Retinal pigment epithelial cell (primary cell): ENCODE measurements at regions not wholly inside any gene's neighbourhood (a gene's known extent, or its start where the extent isn't known, plus 50 kb on each side); places are given as distances from the start of the nearest gene placed in this dataset.

Experiments used
- DNase-seq: peaks from one replicate; pipeline ENCODE4 v3.0.0-alpha.2; 2010; ENCODE audit warnings: low read depth
- H3K4me3 ChIP-seq: 2 replicates; pipeline ENCODE4 v1.5.1; 2011; ENCODE audit warnings: mild to moderate bottlenecking, low read length, control low read depth, moderate library complexity
- TF ChIP-seq, protein P1 (sequence below): conservative IDR thresholded peaks from 2 replicates; pipeline ENCODE4 v1.5.1; 2011; ENCODE audit warnings: low read depth, low read length, control low read depth, inconsistent platforms

DNA sequence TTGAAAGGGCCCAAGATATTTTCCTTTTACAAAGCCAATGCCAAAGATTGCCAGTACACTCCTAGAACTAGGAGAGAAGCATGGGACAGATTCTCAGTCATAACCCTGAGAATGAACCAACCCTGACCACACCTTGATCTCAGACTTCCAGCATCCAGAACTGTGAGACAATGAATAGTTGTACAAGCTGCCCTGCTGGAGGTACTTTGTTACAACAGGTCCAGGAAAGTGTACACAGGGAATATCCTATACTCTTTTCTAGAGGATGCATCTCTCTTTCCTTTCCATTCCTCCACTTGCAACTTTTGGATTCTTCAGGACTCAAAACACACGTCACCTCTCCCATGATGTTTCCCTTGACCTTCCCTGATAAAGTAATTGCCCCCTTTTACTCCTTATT, 325.7 kb downstream of the RFC3 start:
- DNase-seq: no peak
- TF ChIP-seq, protein P1, sequence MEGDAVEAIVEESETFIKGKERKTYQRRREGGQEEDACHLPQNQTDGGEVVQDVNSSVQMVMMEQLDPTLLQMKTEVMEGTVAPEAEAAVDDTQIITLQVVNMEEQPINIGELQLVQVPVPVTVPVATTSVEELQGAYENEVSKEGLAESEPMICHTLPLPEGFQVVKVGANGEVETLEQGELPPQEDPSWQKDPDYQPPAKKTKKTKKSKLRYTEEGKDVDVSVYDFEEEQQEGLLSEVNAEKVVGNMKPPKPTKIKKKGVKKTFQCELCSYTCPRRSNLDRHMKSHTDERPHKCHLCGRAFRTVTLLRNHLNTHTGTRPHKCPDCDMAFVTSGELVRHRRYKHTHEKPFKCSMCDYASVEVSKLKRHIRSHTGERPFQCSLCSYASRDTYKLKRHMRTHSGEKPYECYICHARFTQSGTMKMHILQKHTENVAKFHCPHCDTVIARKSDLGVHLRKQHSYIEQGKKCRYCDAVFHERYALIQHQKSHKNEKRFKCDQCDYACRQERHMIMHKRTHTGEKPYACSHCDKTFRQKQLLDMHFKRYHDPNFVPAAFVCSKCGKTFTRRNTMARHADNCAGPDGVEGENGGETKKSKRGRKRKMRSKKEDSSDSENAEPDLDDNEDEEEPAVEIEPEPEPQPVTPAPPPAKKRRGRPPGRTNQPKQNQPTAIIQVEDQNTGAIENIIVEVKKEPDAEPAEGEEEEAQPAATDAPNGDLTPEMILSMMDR: no peak
- no peak overlapping the region for H3K4me3 ChIP-seq

DNA sequence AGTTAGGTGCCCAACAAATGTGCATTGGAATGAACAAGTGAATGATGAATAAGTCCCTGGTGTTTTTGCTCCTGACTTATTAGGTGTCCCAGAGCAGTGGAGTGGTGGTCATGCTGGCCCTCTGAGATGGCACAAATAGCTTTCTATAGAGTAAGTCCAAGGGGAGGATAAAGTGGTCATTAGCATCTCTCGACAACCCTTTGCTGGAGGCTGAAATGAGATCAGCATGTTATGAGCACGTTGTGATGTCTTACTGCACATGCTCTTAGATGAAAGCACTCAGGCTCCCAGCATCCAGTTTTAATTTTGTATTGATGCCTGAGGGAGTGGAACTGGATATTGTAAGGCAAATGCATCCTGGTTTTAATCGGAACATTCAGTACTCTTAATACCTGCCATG, 326.2 kb downstream of the RFC3 start:
- H3K4me3 ChIP-seq: no peak overlapping the region
- TF ChIP-seq, protein P1: no peak
- DNase-seq: no peak

DNA sequence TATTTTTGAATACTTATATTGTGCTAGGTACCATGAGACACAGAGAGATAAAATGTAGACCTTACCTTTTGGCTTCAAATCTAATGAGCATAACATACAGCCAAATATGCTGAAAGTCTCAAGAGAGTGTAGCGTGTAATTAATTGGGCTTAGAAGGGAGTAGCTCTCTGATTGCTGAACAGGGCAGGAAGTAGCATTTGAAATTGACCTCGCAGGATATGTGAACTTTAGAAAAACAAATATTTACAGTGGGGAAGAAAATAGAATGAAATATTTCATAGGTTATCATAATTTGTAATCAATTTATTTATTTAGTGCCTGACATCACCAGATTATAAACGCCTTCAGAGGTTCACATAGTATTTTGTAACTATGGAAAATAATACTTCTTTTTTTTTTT, 327.1 kb downstream of the RFC3 start:
- TF ChIP-seq, protein P1: no peak
- DNase-seq: no peak
- no peak overlapping the region for H3K4me3 ChIP-seq

DNA sequence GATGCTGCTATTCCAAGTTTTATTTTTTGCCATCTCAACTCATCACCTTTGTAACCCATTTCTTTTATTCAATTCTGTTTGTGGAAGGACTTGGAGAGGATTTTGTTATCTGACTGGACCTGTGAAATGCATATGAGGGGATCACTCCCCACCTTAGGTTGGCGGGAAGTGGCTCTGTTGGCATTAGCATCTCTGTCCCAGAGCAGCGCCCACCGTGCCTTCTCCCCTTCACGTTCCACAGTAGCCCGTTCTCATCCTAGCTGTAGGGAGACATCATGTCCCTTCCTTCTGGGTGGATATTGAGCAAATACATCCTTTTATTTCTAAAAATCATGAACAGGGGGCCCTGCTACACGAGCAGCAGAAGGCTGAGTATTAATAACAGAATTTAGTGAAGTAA, 330.4 kb downstream of the RFC3 start:
- no peak overlapping the region for H3K4me3 ChIP-seq
- TF ChIP-seq, protein P1: no peak
- DNase-seq: no peak

DNA sequence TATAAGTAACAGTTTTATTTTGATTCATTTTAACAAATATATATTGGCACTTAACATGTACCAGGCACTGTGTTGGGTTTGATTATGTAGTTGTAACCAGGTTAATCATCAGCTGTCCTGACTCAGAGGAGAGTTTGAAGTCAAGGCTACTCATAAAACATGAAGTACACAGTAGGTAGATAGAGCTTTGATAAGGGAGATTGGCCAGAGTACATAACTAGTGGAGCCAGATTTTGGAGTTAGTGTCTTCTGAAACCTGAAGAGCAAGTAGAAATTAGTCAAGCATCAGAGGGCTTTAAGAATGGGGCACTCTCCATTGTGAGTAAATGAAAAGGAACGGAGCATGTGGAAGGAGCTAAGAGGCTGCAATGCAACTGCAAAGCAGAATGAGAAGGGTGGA, 333.9 kb downstream of the RFC3 start:
- no peak for DNase-seq
- H3K4me3 ChIP-seq: no peak overlapping the region
- TF ChIP-seq, protein P1: no peak

DNA sequence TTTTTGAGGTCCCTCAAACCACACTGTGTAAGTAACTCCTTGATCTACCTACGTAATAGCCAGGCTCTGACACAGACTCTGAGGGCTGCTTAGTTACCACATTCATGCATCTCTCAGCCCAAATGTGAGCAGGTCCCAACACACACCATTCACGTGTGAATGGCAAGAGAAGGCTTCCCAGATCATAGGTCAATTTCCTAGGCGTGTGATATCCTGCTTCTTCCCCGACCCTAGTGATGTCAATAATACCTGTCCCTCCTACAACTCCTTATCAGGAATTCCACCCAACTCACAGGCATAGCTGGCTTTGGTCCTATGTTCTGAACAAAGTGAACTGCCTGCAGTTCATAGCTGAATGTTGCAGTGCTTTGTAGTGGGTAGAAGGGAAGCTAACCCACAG, 334.5 kb downstream of the RFC3 start:
- TF ChIP-seq, protein P1: no peak
- no peak for DNase-seq
- H3K4me3 ChIP-seq: no peak overlapping the region

DNA sequence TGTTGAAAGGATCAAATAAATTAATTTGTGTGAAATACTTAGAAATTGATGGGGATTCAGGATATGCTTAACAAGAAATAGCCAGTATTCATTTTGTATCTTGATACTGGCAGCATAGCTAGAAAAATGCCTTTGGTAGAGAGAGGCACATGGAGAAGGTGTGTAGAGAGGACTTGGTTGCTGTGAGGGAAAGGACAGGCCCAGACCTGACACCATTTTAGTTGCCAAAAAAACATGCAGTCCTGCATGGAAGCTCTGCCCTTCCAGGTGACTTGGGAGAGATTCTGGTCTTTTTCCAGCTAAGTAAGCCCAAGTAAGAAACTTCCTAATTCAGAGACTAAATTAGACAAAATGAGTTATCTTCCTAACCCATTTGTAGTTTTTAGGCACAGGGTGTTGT, 335.0 kb downstream of the RFC3 start:
- TF ChIP-seq, protein P1: no peak
- no peak for DNase-seq
- H3K4me3 ChIP-seq: peak overlapping the region; percentile 5
